ENCODE measurements at regions not wholly inside any gene's neighbourhood (a gene's known extent, or its start where the extent isn't known, plus 50 kb on each side); places are given as distances from the start of the nearest gene placed in this dataset.

DNA sequence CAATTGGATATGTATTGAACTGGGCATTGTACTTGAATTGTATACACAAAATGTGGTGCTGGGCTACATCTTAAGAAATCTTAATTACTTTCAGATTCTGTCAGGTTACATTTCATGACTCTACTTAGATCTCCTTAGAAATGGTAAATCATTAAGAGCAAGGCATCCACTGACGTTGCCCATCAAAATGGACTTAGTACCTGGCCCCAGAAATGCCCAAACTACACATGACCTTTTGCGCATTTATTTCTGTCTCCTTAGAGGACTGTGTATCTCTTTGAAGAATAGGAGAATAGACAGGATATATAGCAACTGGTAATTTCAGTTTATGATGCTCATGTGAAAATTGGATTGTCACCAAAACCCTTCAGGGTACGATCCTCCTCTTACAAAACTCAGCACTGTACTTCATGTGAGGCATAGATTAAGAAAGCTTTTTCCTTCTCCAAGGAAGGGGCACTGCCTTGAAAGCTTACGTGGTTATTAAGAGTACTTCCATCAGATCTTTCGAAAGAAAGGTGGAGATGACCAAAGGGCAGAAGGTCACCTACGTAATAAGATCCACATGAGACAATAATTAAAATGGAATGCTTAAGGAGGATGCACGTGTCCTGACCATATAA is 61.4 kb upstream of the BMP2 start:
- H3K27ac ChIP-seq (ENCODE audit: extremely low read depth, low read depth, low read length) = no peak overlapping the region
- ChIA-PET CTCF (interaction anchor here (2.9 kb wide), 1 partner anchor 60 kb away, joined by 8 read pairs; no protein-coding TSS in a partner anchor), POLR2A (no interaction called here)
- H3K36me3 ChIP-seq (ENCODE audit: control insufficient read depth in 2 of 2, insufficient read depth in 1 of 2, low read length in 2 of 2) = no peaks in the 10 kb centered on the region
- H3K4me3 ChIP-seq (ENCODE audit: low read depth, low read length) = no peak overlapping the region
- peaks cover 7% of the 10 kb centered on the region for H3K4me1 ChIP-seq (ENCODE audit: control insufficient read depth, insufficient read depth, low read length)
- TF ChIP-seq ZFHX2 (tag by site-specific recombination; conservative IDR thresholded peaks at IDR 0.05) (no peak), ZNF610 (tag by site-specific recombination; IDR thresholded peaks at IDR 0.05; ENCODE audit: borderline replicate concordance) (no peak), ZNF24 (tag by site-specific recombination; IDR thresholded peaks at IDR 0.05) (no peak), ZNF37A (tag by site-specific recombination; IDR thresholded peaks at IDR 0.05) (no peak), ZNF585B (tag by site-specific recombination; IDR thresholded peaks at IDR 0.05) (no peak), ZNF48 (tag by site-specific recombination; IDR thresholded peaks at IDR 0.05) (no peak), ZNF416 (tag by site-specific recombination; IDR thresholded peaks at IDR 0.05) (no peak), ZNF426 (tag by site-specific recombination; IDR thresholded peaks at IDR 0.05) (no peak), ZNF621 (tag by site-specific recombination; IDR thresholded peaks at IDR 0.05) (no peak), KLF8 (tag by site-specific recombination; IDR thresholded peaks at IDR 0.05) (no peak), ZNF175 (tag by site-specific recombination; IDR thresholded peaks at IDR 0.05) (no peak), ZSCAN16 (tag by site-specific recombination; IDR thresholded peaks at IDR 0.05) (no peak), ZNF677 (tag by site-specific recombination; IDR thresholded peaks at IDR 0.05) (no peak)
- TF ChIP-seq, protein P1, sequence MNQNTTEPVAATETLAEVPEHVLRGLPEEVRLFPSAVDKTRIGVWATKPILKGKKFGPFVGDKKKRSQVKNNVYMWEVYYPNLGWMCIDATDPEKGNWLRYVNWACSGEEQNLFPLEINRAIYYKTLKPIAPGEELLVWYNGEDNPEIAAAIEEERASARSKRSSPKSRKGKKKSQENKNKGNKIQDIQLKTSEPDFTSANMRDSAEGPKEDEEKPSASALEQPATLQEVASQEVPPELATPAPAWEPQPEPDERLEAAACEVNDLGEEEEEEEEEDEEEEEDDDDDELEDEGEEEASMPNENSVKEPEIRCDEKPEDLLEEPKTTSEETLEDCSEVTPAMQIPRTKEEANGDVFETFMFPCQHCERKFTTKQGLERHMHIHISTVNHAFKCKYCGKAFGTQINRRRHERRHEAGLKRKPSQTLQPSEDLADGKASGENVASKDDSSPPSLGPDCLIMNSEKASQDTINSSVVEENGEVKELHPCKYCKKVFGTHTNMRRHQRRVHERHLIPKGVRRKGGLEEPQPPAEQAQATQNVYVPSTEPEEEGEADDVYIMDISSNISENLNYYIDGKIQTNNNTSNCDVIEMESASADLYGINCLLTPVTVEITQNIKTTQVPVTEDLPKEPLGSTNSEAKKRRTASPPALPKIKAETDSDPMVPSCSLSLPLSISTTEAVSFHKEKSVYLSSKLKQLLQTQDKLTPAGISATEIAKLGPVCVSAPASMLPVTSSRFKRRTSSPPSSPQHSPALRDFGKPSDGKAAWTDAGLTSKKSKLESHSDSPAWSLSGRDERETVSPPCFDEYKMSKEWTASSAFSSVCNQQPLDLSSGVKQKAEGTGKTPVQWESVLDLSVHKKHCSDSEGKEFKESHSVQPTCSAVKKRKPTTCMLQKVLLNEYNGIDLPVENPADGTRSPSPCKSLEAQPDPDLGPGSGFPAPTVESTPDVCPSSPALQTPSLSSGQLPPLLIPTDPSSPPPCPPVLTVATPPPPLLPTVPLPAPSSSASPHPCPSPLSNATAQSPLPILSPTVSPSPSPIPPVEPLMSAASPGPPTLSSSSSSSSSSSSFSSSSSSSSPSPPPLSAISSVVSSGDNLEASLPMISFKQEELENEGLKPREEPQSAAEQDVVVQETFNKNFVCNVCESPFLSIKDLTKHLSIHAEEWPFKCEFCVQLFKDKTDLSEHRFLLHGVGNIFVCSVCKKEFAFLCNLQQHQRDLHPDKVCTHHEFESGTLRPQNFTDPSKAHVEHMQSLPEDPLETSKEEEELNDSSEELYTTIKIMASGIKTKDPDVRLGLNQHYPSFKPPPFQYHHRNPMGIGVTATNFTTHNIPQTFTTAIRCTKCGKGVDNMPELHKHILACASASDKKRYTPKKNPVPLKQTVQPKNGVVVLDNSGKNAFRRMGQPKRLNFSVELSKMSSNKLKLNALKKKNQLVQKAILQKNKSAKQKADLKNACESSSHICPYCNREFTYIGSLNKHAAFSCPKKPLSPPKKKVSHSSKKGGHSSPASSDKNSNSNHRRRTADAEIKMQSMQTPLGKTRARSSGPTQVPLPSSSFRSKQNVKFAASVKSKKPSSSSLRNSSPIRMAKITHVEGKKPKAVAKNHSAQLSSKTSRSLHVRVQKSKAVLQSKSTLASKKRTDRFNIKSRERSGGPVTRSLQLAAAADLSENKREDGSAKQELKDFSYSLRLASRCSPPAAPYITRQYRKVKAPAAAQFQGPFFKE (tag by site-specific recombination; IDR thresholded peaks at IDR 0.05; ENCODE audit: borderline replicate concordance) = no peak
- TF ChIP-seq, protein P2, sequence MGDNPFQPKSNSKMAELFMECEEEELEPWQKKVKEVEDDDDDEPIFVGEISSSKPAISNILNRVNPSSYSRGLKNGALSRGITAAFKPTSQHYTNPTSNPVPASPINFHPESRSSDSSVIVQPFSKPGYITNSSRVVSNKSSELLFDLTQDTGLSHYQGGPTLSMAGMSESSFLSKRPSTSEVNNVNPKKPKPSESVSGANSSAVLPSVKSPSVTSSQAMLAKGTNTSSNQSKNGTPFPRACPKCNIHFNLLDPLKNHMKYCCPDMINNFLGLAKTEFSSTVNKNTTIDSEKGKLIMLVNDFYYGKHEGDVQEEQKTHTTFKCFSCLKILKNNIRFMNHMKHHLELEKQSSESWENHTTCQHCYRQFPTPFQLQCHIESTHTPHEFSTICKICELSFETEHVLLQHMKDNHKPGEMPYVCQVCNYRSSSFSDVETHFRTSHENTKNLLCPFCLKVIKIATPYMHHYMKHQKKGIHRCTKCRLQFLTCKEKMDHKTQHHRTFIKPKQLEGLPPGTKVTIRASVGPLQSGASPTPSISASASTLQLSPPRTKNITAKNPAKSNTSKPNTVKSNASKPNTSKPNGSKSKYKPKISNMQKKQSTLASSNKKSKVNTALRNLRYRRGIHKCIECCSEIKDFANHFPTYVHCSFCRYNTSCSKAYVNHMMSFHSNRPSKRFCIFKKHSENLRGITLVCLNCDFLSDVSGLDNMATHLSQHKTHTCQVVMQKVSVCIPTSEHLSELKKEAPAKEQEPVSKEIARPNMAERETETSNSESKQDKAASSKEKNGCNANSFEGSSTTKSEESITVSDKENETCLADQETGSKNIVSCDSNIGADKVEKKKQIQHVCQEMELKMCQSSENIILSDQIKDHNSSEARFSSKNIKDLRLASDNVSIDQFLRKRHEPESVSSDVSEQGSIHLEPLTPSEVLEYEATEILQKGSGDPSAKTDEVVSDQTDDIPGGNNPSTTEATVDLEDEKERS (tag by site-specific recombination; IDR thresholded peaks at IDR 0.05) = no peak
- H3K9me3 ChIP-seq (ENCODE audit: control insufficient read depth, insufficient read depth, low read depth, low read length) = no peaks in the 10 kb centered on the region

DNA sequence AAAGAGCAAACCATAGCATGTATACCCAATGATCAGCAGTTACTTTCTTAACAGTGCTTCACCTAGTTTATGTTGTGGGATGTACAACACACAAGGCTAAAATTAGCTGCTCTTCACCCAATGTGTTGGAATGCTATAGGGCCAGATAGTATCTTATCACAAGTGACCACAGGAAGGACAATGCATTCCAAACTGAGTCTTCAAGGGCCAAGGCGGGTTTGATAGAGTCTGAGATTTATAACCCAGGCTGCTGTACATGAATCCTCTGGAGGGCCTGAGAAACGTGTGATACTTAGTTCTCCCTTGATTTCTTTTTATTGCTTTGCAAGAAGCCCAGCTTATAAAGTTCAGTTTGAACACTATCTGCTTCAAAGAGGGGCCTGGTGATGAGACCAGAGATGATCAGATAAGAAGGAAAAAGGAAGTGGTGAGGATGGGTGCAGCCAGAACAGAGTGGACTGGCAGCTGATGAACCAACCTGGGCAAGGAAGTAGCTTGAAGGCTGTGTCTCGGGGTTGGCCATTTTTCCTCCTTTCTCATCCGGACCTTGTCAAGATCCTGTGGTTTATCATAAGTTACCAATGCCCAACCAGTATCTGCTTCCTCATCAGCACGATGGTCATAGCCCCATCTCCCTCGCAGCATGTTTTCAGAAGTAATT is 62.2 kb upstream of the BMP2 start:
- CTCF ChIA-PET = interaction anchor here (1.2 kb wide), 1 partner anchor 61 kb away, joined by 3 read pairs; no protein-coding TSS in a partner anchor
- Histone ChIP-seq H3K9me3 (ENCODE audit: control insufficient read depth, insufficient read depth, low read depth, low read length) (no peaks in the 10 kb centered on the region), H3K4me3 (ENCODE audit: low read depth, low read length) (no peak overlapping the region), H3K27ac (ENCODE audit: extremely low read depth, low read depth, low read length) (no peak overlapping the region), H3K36me3 (ENCODE audit: control insufficient read depth in 2 of 2, insufficient read depth in 1 of 2, low read length in 2 of 2) (no peaks in the 10 kb centered on the region), H3K4me1 (ENCODE audit: control insufficient read depth, insufficient read depth, low read length) (peaks cover 7% of the 10 kb centered on the region)
- POLR2A ChIA-PET = interaction anchor here (0.8 kb wide), 1 partner anchor 39 kb away, joined by 3 read pairs; no protein-coding TSS in a partner anchor
- TF ChIP-seq ZSCAN30 (tag by site-specific recombination; IDR thresholded peaks at IDR 0.05) (no peak), ZNF248 (tag by site-specific recombination; IDR thresholded peaks at IDR 0.05) (no peak)
- TF ChIP-seq, protein P3, sequence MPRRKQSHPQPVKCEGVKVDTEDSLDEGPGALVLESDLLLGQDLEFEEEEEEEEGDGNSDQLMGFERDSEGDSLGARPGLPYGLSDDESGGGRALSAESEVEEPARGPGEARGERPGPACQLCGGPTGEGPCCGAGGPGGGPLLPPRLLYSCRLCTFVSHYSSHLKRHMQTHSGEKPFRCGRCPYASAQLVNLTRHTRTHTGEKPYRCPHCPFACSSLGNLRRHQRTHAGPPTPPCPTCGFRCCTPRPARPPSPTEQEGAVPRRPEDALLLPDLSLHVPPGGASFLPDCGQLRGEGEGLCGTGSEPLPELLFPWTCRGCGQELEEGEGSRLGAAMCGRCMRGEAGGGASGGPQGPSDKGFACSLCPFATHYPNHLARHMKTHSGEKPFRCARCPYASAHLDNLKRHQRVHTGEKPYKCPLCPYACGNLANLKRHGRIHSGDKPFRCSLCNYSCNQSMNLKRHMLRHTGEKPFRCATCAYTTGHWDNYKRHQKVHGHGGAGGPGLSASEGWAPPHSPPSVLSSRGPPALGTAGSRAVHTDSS (tag by site-specific recombination; IDR thresholded peaks at IDR 0.05) = no peak
